NCI-H2029 treated with DMSO at 0.1 percent for 48 hours (cell line): ENCODE measurements at regions not wholly inside any gene's neighbourhood (a gene's known extent, or its start where the extent isn't known, plus 50 kb on each side); places are given as distances from the start of the nearest gene placed in this dataset.

Experiments
- DNase-seq: peaks from one replicate; lab custom pipeline; 2025; lab: John Stamatoyannopoulos, UW

- DNase-seq: no peak
Measured at GRCh38 chr22:47257976-47258375, 495.5 kb downstream of the TBC1D22A start.

GRCh38 chr22:47257566-47257965 is 495.1 kb downstream of the TBC1D22A start:
- no peak for DNase-seq

- DNase-seq: no peak
Measured at GRCh38 chr22:47251911-47252310, 489.5 kb downstream of the TBC1D22A start.

- DNase-seq: no peak
Measured at GRCh38 chr22:47250995-47251765, 488.7 kb downstream of the TBC1D22A start.

GRCh38 chr22:47249370-47249928 is 487.0 kb downstream of the TBC1D22A start:
- DNase-seq: no peak

GRCh38 chr22:47248925-47249324 is 486.5 kb downstream of the TBC1D22A start:
- DNase-seq: no peak

GRCh38 chr22:47247579-47248240 is 485.3 kb downstream of the TBC1D22A start:
- DNase-seq: no peak

GRCh38 chr22:47245786-47246185 is 483.3 kb downstream of the TBC1D22A start:
- DNase-seq: no peak

GRCh38 chr22:47245286-47245685 is 482.8 kb downstream of the TBC1D22A start:
- no peak for DNase-seq

- no peak for DNase-seq
Measured at GRCh38 chr22:47240116-47240515, 477.7 kb downstream of the TBC1D22A start.

GRCh38 chr22:47239474-47239860 is 477.0 kb downstream of the TBC1D22A start:
- DNase-seq: no peak

- DNase-seq: no peak
Measured at GRCh38 chr22:47238690-47239473, 476.4 kb downstream of the TBC1D22A start.

- DNase-seq: no peak
Measured at GRCh38 chr22:47237890-47238480, 475.5 kb downstream of the TBC1D22A start.

- no peak for DNase-seq
Measured at GRCh38 chr22:47236718-47237117, 474.3 kb downstream of the TBC1D22A start.

GRCh38 chr22:47236161-47236560 is 473.7 kb downstream of the TBC1D22A start:
- DNase-seq: no peak

GRCh38 chr22:47233316-47234243 is 471.1 kb downstream of the TBC1D22A start:
- DNase-seq: no peak

GRCh38 chr22:47232753-47233152 is 470.3 kb downstream of the TBC1D22A start:
- no peak for DNase-seq

GRCh38 chr22:47232197-47232596 is 469.7 kb downstream of the TBC1D22A start:
- no peak for DNase-seq

- no peak for DNase-seq
Measured at GRCh38 chr22:47231759-47232158, 469.3 kb downstream of the TBC1D22A start.

- DNase-seq: no peak
Measured at GRCh38 chr22:47230741-47231140, 468.3 kb downstream of the TBC1D22A start.

- no peak for DNase-seq
Measured at GRCh38 chr22:47230251-47230650, 467.8 kb downstream of the TBC1D22A start.
